ENCODE measurements at regions not wholly inside any gene's neighbourhood (a gene's known extent, or its start where the extent isn't known, plus 50 kb on each side); places are given as distances from the start of the nearest gene placed in this dataset.

DNA sequence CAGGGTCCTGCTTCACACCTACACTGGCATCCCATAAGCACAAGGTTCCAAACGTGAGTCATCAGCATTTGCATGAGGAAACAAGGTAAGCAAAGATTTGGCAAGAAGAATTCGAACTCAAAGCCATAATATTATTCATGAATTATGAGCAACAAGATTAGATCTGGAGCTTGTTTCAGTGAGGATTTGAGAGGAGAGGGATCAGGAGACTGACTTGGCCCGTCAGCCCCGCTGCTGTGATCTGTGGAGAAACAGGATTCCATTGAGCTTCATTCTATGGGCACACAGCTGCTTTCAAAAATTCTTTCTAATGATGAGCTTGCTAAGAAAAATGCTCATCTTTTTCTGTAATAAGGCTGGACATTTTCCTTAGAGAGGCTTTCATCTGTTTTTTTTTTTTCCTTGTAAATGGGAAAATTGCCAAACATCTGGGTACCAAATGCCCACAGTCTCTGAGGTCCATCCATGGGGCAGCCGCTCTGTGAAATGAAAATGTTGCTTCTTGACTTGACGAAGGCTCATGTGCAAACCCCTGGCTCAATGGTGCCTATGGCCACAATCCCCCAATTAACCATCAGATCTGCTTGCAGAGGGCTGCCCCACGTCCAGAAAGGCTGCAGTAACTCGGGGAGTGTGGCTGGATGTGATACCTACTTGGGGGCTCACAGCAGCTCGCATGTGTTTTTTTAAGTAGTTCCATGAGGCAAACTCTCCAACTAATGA lies 179.3 kb downstream of the TMEM18 start:
- no peak for TF ChIP-seq ZNF70 (CRISPR knock-in tag; IDR thresholded peaks at IDR 0.05)
- no peak for TF ChIP-seq RARB (CRISPR knock-in tag; IDR thresholded peaks at IDR 0.05)
- TF ChIP-seq ZFP30 (CRISPR knock-in tag; IDR thresholded peaks at IDR 0.05) = no peak
- no peak for TF ChIP-seq ZNF565 (CRISPR knock-in tag; conservative IDR thresholded peaks at IDR 0.05; ENCODE audit: low read depth)
- no peak for TF ChIP-seq ZNF8 (CRISPR knock-in tag; IDR thresholded peaks at IDR 0.05)
- TF ChIP-seq, protein P1, sequence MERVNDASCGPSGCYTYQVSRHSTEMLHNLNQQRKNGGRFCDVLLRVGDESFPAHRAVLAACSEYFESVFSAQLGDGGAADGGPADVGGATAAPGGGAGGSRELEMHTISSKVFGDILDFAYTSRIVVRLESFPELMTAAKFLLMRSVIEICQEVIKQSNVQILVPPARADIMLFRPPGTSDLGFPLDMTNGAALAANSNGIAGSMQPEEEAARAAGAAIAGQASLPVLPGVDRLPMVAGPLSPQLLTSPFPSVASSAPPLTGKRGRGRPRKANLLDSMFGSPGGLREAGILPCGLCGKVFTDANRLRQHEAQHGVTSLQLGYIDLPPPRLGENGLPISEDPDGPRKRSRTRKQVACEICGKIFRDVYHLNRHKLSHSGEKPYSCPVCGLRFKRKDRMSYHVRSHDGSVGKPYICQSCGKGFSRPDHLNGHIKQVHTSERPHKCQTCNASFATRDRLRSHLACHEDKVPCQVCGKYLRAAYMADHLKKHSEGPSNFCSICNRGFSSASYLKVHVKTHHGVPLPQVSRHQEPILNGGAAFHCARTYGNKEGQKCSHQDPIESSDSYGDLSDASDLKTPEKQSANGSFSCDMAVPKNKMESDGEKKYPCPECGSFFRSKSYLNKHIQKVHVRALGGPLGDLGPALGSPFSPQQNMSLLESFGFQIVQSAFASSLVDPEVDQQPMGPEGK (CRISPR knock-in tag; IDR thresholded peaks at IDR 0.05; ENCODE audit: borderline replicate concordance) = no peak
- TF ChIP-seq TCF4 (CRISPR knock-in tag; IDR thresholded peaks at IDR 0.05; ENCODE audit: borderline replicate concordance) = peak; percentile 73; the same call in 1 of the 2 replicates
- no peak for TF ChIP-seq ARNTL (CRISPR knock-in tag; IDR thresholded peaks at IDR 0.05; ENCODE audit: borderline replicate concordance, low read depth)
- TF ChIP-seq GLIS3 (CRISPR knock-in tag; IDR thresholded peaks at IDR 0.05) = no peak
- TF ChIP-seq OSR1 (CRISPR knock-in tag; IDR thresholded peaks at IDR 0.05) = no peak
- TF ChIP-seq, protein P2, sequence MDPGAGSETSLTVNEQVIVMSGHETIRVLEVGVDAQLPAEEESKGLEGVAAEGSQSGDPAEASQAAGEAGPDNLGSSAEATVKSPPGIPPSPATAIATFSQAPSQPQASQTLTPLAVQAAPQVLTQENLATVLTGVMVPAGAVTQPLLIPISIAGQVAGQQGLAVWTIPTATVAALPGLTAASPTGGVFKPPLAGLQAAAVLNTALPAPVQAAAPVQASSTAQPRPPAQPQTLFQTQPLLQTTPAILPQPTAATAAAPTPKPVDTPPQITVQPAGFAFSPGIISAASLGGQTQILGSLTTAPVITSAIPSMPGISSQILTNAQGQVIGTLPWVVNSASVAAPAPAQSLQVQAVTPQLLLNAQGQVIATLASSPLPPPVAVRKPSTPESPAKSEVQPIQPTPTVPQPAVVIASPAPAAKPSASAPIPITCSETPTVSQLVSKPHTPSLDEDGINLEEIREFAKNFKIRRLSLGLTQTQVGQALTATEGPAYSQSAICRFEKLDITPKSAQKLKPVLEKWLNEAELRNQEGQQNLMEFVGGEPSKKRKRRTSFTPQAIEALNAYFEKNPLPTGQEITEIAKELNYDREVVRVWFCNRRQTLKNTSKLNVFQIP (CRISPR knock-in tag; IDR thresholded peaks at IDR 0.05; ENCODE audit: borderline replicate concordance, low read depth) = no peak
- TF ChIP-seq, protein P3, sequence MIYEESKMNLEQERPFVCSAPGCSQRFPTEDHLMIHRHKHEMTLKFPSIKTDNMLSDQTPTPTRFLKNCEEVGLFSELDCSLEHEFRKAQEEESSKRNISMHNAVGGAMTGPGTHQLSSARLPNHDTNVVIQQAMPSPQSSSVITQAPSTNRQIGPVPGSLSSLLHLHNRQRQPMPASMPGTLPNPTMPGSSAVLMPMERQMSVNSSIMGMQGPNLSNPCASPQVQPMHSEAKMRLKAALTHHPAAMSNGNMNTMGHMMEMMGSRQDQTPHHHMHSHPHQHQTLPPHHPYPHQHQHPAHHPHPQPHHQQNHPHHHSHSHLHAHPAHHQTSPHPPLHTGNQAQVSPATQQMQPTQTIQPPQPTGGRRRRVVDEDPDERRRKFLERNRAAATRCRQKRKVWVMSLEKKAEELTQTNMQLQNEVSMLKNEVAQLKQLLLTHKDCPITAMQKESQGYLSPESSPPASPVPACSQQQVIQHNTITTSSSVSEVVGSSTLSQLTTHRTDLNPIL (CRISPR knock-in tag; IDR thresholded peaks at IDR 0.05; ENCODE audit: low read depth) = no peak
